ENCODE measurements at regions not wholly inside any gene's neighbourhood (a gene's known extent, or its start where the extent isn't known, plus 50 kb on each side); places are given as distances from the start of the nearest gene placed in this dataset.
"Not testable (repeated sequence)": the region's sequence is repeated elsewhere in the genome, so short reads cannot be mapped to it uniquely, and the experiment has no call there.

DNA sequence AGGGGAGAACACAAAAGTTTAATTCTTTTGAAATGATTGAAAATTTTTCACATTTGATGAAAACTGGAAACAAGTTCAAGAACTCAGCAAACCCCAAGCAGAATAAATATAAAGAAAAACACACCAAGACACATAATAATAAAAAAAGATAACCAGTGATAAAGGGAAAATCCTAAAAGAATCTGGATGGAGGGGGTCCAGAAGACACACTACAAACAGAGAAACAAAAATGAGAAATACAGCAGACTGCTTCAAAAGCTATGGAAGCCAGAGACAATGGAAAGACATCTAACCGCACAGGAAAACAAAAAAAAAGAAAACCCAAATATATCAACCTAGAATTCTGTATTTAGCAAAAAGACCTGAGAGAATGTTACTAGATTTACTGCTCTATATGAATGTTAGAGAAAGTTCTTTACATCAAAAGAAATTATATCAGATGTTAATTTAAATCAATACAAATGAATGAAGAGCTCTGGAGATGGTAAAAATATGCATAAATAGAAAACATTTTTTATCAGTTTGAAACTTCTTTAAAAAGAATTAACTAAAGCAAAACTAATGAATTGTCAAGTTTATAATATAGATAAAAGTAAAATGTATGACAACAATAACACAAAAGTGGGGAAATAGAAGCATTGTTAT, 310.7 kb upstream of the PREP start:
- no peak for DNase-seq (ENCODE audit: low spot score)

GRCh38 chr6:105711216-105711615, 308.3 kb upstream of the PREP start:
- peak; percentile 10 for DNase-seq (ENCODE audit: low spot score)

DNA sequence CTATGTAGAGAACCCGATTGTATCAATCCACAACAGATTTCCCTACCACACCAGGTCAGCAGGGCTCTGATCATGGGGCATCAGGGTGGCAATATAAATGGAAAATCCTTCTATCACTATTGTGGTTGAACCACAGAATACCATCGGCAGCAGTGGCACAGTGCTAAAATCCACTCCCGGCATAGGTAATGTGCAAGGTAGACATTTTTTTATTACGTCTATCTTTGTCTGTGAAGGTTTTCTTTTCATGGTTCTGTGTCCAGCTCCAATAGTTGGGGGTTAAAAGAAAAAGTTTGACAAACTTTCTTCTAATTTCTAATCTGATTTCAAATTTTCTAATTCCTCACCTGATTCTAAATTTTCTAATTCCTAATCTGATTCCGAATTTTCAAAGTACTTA, 302.7 kb upstream of the PREP start:
- DNase-seq (ENCODE audit: low spot score): no peak

DNA sequence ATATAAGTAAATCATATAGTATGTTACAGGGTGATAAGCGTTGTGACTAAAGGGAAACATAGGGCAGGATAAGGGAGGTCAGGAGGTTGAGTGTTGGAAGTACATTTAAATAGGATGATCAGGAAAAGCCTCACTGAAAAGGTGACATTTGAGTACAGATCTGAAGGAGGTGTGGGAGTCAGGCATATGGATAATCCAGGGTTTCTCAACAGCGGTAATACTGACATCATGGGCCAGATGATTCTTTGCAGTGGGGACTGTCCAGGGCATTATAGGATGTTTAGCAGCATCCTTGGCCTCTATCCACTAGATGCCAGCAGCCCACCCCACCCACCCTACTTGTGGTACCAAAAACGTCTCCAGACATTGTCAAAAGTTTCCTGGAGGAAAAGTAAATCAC, 292.6 kb upstream of the PREP start:
- DNase-seq (ENCODE audit: low spot score): no peak

- no peak for DNase-seq (ENCODE audit: low spot score)
Measured at GRCh38 chr6:105692613-105693215, 289.8 kb upstream of the PREP start.

- DNase-seq (ENCODE audit: low spot score): no peak
Measured at GRCh38 chr6:105691971-105692370, 289.1 kb upstream of the PREP start.

- DNase-seq (ENCODE audit: low spot score): no peak
Measured at GRCh38 chr6:105691081-105691480, 288.2 kb upstream of the PREP start.

- no peak for DNase-seq (ENCODE audit: low spot score)
Measured at GRCh38 chr6:105688573-105688972, 285.7 kb upstream of the PREP start.

- DNase-seq (ENCODE audit: low spot score): not testable (repeated sequence)
Measured at GRCh38 chr6:105686793-105687192, 283.9 kb upstream of the PREP start.

DNA sequence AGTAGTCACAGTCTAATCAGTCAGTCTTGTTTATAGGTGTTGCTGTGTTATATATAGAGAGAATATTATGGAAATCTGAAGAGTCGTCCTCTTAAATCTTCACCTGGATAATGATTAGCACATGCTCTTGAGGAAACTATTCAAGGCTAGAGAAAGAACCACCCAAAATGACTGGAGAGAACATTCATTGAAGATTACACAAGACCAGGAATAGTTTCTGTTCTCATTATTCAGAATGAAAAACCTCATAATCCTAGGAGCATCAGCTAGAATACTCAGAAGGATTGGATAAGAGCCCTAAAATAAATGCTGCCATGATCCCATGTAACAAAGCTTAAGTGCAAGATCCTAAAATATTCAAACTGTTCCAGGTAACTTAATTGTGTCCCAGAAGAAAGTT, 278.2 kb upstream of the PREP start:
- DNase-seq (ENCODE audit: low spot score): no peak

- DNase-seq (ENCODE audit: low spot score): no peak
Measured at GRCh38 chr6:105680131-105680530, 277.2 kb upstream of the PREP start.

DNA sequence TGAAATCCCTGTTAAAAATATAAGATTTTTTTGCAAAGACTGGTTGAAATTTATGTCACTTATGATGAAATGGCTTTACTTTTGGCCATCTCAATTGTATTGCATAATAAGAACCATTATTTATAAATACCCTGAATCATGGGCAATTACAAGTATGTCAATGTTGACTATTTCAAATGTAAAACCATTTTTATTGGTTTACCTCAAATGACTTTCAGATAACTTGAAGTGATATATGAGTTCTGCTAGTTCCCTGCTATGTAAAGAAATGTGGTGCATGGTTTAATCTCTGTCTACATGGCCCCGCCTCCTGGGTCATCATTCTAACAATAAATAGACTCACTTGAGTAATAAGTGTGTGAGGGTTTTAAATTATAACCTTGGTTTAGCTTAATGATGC, 275.6 kb upstream of the PREP start:
- DNase-seq (ENCODE audit: low spot score): no peak

GRCh38 chr6:105677671-105678475, 275.0 kb upstream of the PREP start:
- no peak for DNase-seq (ENCODE audit: low spot score)

GRCh38 chr6:105676857-105677256, 274.0 kb upstream of the PREP start:
- DNase-seq (ENCODE audit: low spot score): no peak

GRCh38 chr6:105675715-105676397, 273.0 kb upstream of the PREP start:
- DNase-seq (ENCODE audit: low spot score): peak; percentile 62

DNA sequence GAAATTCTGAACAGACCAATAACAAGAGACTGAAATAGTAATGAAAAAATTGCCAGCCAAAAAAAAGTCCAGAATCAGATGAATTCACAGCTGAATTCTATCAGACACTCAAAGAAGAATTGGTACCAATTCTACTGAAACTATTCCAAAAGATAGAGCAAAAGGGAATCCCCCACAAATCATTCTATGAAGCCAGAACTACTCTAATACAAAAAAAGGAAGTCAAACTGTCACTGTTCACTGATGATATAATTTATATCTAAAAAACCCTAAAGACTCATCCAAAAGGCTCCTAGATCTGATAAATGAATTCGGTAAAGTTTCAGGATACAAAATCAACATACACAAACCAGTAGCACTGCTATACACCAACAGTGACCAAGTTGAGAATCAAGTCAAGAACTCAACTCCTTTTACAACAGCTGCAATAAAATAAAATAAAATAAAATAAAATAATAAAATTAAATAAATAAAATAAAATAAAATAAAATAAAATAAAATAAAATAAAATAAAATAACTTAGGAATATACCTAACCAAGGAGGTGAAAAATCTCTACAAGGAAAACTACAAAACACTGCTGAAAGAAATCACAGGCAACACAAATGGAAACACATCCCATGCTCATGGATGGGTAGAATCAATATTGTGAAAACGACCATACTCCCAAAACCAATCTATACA, 270.1 kb upstream of the PREP start:
- not testable (repeated sequence) for DNase-seq (ENCODE audit: low spot score)

DNA sequence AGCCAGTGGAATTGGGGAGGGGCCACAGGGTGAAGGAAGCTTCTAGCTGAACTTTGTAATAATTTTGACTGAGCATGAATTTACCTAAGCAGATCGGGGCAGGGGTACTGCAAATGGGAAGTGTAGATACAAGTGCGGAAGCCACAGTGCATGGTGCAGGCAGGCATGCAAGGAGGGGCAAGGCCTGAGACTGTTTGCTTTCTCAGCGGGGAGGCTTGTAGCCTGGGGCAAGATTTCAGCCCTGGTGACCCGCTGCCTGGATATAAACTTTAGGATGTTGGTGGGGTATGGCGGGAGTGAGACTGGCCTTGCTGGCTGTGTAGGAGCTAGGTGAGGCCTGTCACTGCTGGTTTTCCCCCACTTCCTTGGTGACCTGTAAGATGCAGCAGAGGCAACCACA, 266.4 kb upstream of the PREP start:
- no peak for DNase-seq (ENCODE audit: low spot score)

DNA sequence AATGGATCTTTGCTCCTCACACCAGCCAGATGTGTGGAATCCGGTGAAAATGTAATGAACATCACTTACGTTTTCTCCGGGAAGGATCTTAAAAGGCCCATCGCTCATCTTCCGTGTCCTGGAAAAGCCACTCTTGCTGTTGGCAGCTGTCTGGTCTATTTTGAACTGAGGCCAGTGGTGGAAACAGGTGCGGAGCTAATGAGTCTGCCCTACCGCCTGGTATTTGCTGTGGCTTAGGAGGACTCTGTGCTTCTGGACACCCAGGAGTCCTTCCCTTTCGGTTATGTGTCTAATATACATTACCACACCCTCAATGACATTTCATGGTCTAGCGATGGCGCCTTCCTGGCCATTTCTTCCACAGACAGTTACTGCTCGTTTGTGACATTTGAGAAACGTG, 264.2 kb upstream of the PREP start:
- DNase-seq (ENCODE audit: low spot score): no peak

DNA sequence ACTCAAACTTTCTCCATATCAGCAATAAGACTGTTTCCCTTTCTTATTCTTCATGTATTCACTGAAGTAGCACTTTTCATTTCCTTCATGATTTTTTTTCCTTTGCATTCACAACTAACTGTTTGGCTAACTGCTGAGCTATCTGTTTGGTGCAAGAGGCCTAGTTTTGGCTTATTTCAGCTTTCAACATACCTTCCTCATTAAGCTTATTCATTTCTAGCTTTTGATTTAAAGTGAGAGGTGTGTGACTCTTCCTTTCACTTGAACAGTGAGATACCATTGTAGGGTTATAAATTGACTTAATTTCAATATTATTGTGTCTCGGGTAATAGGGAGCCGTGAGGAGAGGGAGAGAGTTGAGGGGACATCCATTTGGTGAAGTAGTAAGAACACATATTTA, 262.0 kb upstream of the PREP start:
- no peak for DNase-seq (ENCODE audit: low spot score)

GRCh38 chr6:105651969-105652368, 249.1 kb upstream of the PREP start:
- no peak for DNase-seq (ENCODE audit: low spot score)

GRCh38 chr6:105650347-105650746, 247.5 kb upstream of the PREP start:
- DNase-seq (ENCODE audit: low spot score): no peak

DNA sequence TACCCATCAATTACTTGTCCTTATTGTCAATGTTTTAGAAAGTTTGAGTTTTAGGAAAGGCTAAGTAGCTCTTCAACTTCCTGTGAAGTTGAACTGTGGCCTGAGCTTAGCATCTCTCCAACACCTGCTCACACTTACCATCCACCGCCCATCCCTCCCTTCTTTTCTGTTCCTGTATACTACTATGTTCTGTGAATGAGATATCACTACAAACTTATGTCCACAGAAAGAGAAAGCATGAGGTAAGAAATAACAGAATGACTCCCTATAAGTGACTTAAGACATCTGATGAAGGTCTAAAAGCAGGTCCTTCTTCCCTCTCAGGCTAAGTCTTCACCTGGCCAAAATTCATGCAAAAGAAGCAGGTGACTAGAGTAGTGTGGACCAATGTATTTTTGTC, 246.3 kb upstream of the PREP start:
- DNase-seq (ENCODE audit: low spot score): no peak
